Chondrocyte (in vitro differentiated cells): ENCODE measurements at regions not wholly inside any gene's neighbourhood (a gene's known extent, or its start where the extent isn't known, plus 50 kb on each side); places are given as distances from the start of the nearest gene placed in this dataset.

Experiments
- DNase-seq: peaks from one replicate; pipeline ENCODE4 v3.0.0; 2021; ENCODE audit warnings: mixed read lengths, low spot score
- H3K27ac Mint-ChIP-seq: one replicate; pipeline ENCODE4 v1.8.0; 2021; ENCODE audit warnings: mild to moderate bottlenecking, moderate library complexity, mixed read lengths; ENCODE audit not compliant: unreplicated experiment
- H3K27me3 Mint-ChIP-seq: 2 replicates; pipeline ENCODE4 v1.8.0; 2021; ENCODE audit warnings: low read depth, mixed read lengths
- H3K36me3 Mint-ChIP-seq: 2 replicates; pipeline ENCODE4 v1.8.0; 2021; ENCODE audit warnings: low read depth, mixed read lengths
- H3K4me1 Mint-ChIP-seq: 2 replicates; pipeline ENCODE4 v1.8.0; 2021; ENCODE audit warnings: low read depth, mild to moderate bottlenecking, mixed read lengths
- H3K4me3 Mint-ChIP-seq: one replicate; pipeline ENCODE4 v1.8.0; 2021; ENCODE audit warnings: mild to moderate bottlenecking, moderate library complexity, mixed read lengths; ENCODE audit not compliant: unreplicated experiment
- H3K9me3 Mint-ChIP-seq: 2 replicates; pipeline ENCODE4 v1.8.0; 2021; ENCODE audit warnings: low read depth, mixed read lengths
- TF ChIP-seq, protein P1 (sequence below): fragments of 200-600 bp; sonication (generic); IDR thresholded peaks from 2 replicates; pipeline ENCODE4 v1.5.0; 2021; ENCODE audit warnings: antibody characterized with exemption, mild to moderate bottlenecking, moderate library complexity

DNA sequence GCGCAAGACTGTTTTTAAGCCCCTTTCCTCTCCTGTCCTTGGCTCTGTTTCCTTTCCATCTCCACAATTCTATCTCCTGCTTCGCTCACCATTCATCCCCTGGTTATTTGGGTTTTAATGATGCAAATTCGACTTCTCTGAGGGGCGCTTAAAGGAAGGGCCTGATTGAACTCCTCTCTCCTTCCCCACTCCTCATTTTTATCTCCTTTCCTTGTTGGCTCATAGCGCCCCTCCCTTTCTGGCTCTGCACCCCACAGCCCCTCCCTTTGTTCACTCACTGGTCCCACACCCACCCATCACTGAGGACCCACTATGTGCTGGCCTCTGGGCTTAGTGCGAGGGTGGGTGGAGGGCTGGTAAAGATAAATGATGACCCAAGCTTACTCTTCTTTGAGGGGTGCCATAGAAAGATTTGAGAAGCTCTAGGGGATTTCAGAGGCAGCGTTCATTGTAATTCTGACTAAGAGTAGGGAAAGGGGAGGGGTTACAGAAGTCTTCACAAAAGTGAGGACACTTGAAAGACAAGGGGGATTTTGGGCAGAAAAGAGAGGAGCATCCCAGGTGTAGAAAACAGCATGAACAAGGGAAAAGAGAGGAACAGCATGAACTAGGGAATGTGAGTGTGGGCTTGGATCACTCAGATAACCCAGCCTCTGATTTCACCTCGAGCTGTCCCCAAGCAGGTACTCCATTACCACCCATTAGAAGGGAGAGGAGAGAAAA lies 507.8 kb downstream of the CD83 start:
- peaks cover 16% of the 10 kb centered on the region for H3K27me3 Mint-ChIP-seq
- no peaks in the 10 kb centered on the region for H3K36me3 Mint-ChIP-seq
- no peak for DNase-seq
- peaks cover 11% of the 10 kb centered on the region for H3K9me3 Mint-ChIP-seq
- H3K4me3 Mint-ChIP-seq = no peak overlapping the region
- H3K27ac Mint-ChIP-seq = no peak overlapping the region
- peaks cover 14% of the 10 kb centered on the region for H3K4me1 Mint-ChIP-seq
- TF ChIP-seq, protein P1, sequence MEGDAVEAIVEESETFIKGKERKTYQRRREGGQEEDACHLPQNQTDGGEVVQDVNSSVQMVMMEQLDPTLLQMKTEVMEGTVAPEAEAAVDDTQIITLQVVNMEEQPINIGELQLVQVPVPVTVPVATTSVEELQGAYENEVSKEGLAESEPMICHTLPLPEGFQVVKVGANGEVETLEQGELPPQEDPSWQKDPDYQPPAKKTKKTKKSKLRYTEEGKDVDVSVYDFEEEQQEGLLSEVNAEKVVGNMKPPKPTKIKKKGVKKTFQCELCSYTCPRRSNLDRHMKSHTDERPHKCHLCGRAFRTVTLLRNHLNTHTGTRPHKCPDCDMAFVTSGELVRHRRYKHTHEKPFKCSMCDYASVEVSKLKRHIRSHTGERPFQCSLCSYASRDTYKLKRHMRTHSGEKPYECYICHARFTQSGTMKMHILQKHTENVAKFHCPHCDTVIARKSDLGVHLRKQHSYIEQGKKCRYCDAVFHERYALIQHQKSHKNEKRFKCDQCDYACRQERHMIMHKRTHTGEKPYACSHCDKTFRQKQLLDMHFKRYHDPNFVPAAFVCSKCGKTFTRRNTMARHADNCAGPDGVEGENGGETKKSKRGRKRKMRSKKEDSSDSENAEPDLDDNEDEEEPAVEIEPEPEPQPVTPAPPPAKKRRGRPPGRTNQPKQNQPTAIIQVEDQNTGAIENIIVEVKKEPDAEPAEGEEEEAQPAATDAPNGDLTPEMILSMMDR = no peak

DNA sequence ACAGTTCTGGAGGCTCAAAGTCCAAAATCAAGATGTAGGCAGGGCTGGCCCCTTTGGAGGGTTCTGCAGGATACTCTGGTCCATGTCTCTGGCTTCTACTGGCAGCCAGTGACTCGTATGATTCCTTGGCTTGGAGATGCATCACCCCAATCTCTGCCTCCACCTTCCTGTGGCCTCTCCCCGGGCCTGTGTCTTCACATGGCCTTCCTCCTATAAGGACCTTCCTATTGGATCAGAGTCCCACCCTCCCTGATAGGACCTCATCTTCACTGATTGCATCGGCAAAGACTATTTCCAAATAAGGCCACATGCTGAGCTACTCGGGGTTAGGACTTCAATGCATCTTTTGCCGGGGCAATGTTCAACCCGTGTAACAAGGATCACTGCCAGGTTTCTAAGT lies 509.0 kb downstream of the CD83 start:
- H3K9me3 Mint-ChIP-seq = peaks cover 11% of the 10 kb centered on the region
- H3K4me3 Mint-ChIP-seq = no peak overlapping the region
- H3K27me3 Mint-ChIP-seq = peaks cover 16% of the 10 kb centered on the region
- H3K36me3 Mint-ChIP-seq = no peaks in the 10 kb centered on the region
- peaks cover 11% of the 10 kb centered on the region for H3K4me1 Mint-ChIP-seq
- DNase-seq = no peak
- H3K27ac Mint-ChIP-seq = no peak overlapping the region
- TF ChIP-seq, protein P1 = no peak

DNA sequence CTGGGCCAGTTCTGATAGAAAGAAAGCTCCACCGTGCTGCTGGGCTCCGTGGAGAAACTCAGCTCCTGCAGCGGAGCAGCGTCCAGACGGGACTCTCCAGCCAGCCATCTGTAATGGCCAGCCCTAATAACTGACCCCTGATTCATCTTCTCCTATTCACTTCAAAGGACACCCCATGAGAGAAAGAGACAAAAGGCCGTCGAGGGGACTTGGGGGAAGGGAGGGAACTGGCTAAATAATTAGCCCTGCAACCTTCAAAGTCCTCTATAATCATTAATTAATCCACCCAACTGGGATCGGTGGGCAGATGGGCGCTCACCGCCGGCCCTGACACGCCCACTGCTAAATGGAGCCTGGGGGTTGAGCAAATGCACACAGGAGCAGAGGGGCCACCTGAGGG lies 512.4 kb downstream of the CD83 start:
- Mint-ChIP-seq H3K4me1 (no peaks in the 10 kb centered on the region), H3K27me3 (peaks cover 15% of the 10 kb centered on the region), H3K9me3 (peaks cover 11% of the 10 kb centered on the region), H3K27ac (no peak overlapping the region), H3K36me3 (no peaks in the 10 kb centered on the region), H3K4me3 (no peak overlapping the region)
- DNase-seq = no peak
- TF ChIP-seq, protein P1 = no peak

DNA sequence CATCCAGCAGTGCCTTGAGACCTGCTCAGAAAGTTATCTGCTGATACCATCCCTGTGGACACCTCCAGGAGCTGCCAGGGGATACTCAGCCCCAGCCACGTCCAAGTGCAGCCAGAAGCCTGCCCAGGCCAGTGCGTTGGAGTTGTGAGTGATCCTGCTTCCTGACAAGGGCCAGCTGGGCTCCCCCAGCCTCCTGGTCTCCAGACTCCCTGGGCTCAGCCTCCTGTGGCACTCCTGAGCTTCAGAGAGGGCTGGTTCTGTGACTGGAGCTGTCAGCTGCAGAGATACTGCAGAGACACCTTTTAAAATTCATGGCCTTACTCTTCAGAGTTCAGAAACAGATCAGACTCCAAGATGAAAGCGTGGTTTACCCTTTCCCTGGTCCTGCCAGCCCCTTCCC lies 515.9 kb downstream of the CD83 start:
- H3K27ac Mint-ChIP-seq = no peak overlapping the region
- peaks cover under 1% of the 10 kb centered on the region for H3K4me1 Mint-ChIP-seq
- no peak overlapping the region for H3K4me3 Mint-ChIP-seq
- no peak for DNase-seq
- no peaks in the 10 kb centered on the region for H3K9me3 Mint-ChIP-seq
- H3K36me3 Mint-ChIP-seq = no peaks in the 10 kb centered on the region
- TF ChIP-seq, protein P1 = no peak
- H3K27me3 Mint-ChIP-seq = peaks cover 9% of the 10 kb centered on the region

DNA sequence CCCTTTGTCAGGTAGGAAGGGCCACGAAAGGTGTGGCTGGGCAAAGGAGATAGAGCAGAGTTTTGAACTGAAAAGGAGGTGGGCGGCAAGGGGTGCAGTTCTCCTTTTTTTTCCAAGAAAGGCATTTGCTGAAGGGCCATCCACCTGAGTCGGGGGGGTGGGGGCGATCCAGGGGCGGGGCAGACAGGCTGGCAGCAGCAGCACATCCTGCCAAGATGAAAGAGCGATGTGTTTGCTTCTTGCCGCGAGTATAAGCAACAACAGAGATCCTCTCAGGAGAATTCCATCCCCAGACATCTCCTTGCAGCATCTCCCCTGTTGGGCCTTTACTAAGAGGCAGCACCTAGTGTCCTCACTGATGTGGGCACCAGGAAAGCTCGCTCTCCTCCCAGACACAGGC lies 516.5 kb downstream of the CD83 start:
- H3K9me3 Mint-ChIP-seq = no peaks in the 10 kb centered on the region
- no peak overlapping the region for H3K4me3 Mint-ChIP-seq
- H3K36me3 Mint-ChIP-seq = no peaks in the 10 kb centered on the region
- TF ChIP-seq, protein P1 = no peak
- H3K27ac Mint-ChIP-seq = no peak overlapping the region
- H3K4me1 Mint-ChIP-seq = peaks cover 7% of the 10 kb centered on the region
- peaks cover 12% of the 10 kb centered on the region for H3K27me3 Mint-ChIP-seq
- DNase-seq = no peak
